ENCODE measurements at regions not wholly inside any gene's neighbourhood (a gene's known extent, or its start where the extent isn't known, plus 50 kb on each side); places are given as distances from the start of the nearest gene placed in this dataset.

DNA sequence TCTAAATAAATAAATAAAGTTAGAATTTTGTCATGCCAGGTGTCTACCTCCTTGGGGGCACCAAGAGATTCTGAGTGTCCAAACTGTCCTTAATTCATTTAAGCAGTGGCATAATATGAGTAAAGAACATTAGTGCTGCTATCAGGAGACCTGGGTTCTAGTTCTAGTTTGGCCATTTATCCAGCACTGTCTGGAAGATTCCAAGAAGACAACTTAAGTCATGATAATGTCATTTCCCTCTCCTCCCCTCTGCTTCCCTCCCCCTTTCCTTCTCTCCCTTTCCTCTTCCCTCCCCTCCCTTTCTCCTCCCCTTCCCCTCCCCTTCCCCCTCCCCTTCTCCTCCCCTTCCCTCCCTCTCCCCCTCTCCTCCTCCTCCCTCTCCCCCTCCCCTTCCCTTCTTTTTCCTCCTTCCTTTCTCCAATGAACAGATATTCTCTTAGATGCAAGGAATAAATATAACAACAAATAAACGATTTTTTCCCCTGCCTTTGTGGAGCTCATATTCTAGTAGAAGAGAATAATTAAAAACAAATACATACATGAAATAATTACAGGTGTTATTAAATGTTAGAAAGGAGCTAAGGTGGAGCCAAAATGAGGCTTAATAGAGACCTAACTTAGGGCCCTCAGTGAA, 90.8 kb downstream of the NMUR2 start:
- DNase-seq (no peak), ATAC-seq (no peak)
- intact Hi-C loops (cut with micrococcal nuclease) = no loop called here
- H3K36me3 Mint-ChIP-seq = no peaks in the 10 kb centered on the region
- Histone ChIP-seq H3K9me3 (ENCODE audit: control insufficient read depth, insufficient read depth, low read length) (no peaks in the 10 kb centered on the region), H3K4me1 (ENCODE audit: control insufficient read depth, insufficient read depth, low read length) (no peaks in the 10 kb centered on the region), H3K27me3 (ENCODE audit: control insufficient read depth, insufficient read depth, low read length) (no peaks in the 10 kb centered on the region), H3K4me3 (ENCODE audit: low read length) (no peak overlapping the region), H3K27ac (ENCODE audit: low read length) (no peak overlapping the region), H3K36me3 (ENCODE audit: control insufficient read depth, insufficient read depth, low read length) (no peaks in the 10 kb centered on the region)
- TF ChIP-seq, protein P1, sequence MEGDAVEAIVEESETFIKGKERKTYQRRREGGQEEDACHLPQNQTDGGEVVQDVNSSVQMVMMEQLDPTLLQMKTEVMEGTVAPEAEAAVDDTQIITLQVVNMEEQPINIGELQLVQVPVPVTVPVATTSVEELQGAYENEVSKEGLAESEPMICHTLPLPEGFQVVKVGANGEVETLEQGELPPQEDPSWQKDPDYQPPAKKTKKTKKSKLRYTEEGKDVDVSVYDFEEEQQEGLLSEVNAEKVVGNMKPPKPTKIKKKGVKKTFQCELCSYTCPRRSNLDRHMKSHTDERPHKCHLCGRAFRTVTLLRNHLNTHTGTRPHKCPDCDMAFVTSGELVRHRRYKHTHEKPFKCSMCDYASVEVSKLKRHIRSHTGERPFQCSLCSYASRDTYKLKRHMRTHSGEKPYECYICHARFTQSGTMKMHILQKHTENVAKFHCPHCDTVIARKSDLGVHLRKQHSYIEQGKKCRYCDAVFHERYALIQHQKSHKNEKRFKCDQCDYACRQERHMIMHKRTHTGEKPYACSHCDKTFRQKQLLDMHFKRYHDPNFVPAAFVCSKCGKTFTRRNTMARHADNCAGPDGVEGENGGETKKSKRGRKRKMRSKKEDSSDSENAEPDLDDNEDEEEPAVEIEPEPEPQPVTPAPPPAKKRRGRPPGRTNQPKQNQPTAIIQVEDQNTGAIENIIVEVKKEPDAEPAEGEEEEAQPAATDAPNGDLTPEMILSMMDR (IDR thresholded peaks at IDR 0.05) = no peak
- H3K4me1 Mint-ChIP-seq = no peaks in the 10 kb centered on the region
- H3K9me3 Mint-ChIP-seq = peaks cover 2 to 3% of the 10 kb centered on the region in 2 donors
- no CpG with 5 or more reads among the region's 1 CpG for WGBS (ENCODE audit: insufficient coverage)
- H3K27me3 Mint-ChIP-seq (ENCODE audit: low read depth in 2 of 2) = no peaks in the 10 kb centered on the region
- H3K4me3 Mint-ChIP-seq = no peak overlapping the region
- no peak overlapping the region for H3K27ac Mint-ChIP-seq

DNA sequence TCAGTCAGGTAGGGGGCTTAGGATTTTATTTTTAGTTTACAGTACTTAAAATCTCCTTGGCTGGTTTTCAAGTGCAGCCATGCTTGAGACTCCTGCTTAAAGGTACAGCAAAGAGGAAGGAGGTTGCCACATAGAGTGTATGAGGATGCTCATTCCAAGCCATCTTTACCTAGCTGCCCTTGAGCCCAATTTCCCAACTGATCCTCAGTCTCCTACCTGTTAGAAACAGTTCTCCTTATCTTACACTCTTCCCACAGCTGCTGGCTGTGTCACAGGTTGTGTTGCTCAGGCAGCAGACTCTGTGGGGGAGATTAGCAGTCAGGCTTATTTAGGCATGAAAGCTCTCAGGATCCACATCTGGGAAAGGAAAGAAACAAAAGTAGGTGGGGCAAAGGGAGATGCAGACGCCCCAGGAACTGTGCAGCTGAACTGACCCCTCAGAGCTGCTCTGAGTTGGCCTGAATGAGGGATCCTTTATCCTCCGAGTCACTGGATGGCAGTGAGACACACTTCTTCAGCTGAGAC, 95.1 kb downstream of the NMUR2 start:
- no peak overlapping the region for H3K4me3 ChIP-seq (ENCODE audit: low read length)
- no peak for DNase-seq
- H3K27me3 ChIP-seq (ENCODE audit: control insufficient read depth, insufficient read depth, low read length) = no peaks in the 10 kb centered on the region
- H3K36me3 ChIP-seq (ENCODE audit: control insufficient read depth, insufficient read depth, low read length) = no peaks in the 10 kb centered on the region
- H3K4me1 ChIP-seq (ENCODE audit: control insufficient read depth, insufficient read depth, low read length) = no peaks in the 10 kb centered on the region
- TF ChIP-seq, protein P1 (IDR thresholded peaks at IDR 0.05) = no peak
- ATAC-seq = no peak
- no peak overlapping the region for H3K4me3 Mint-ChIP-seq
- no peak overlapping the region for H3K27ac ChIP-seq (ENCODE audit: low read length)
- no peaks in the 10 kb centered on the region for H3K9me3 ChIP-seq (ENCODE audit: control insufficient read depth, insufficient read depth, low read length)
- WGBS (ENCODE audit: insufficient coverage) = 79% methylated on average over 2 of the region's 2 CpGs
- intact Hi-C loops (cut with micrococcal nuclease) = no loop called here
- H3K27ac Mint-ChIP-seq = no peak overlapping the region
- no peaks in the 10 kb centered on the region for H3K4me1 Mint-ChIP-seq
- H3K27me3 Mint-ChIP-seq (ENCODE audit: low read depth in 2 of 2) = no peaks in the 10 kb centered on the region
- peaks cover 2 to 3% of the 10 kb centered on the region in 2 donors for H3K9me3 Mint-ChIP-seq
- no peaks in the 10 kb centered on the region for H3K36me3 Mint-ChIP-seq

DNA sequence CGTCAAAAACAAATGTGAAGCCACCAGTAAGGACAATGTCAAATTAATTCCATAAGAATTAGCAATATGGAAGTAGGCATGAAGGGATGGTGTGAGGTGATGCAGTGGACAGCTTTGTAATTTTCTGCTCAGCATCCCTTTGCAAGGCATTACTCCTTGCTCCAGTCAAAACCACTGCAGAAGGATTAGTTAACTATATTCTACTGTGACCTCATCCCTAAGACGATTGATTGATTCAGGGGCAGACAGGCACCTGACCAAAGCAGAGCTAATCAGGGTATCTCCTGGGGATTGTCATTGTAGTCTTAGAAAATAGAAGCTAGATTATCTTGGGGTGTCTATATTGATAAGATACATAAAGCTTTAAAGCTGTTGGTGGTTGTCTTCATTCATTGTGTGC, 98.7 kb downstream of the NMUR2 start:
- H3K9me3 ChIP-seq (ENCODE audit: control insufficient read depth, insufficient read depth, low read length) = no peaks in the 10 kb centered on the region
- H3K27ac ChIP-seq (ENCODE audit: low read length) = no peak overlapping the region
- H3K4me3 ChIP-seq (ENCODE audit: low read length) = no peak overlapping the region
- TF ChIP-seq, protein P1 (IDR thresholded peaks at IDR 0.05) = no peak
- ATAC-seq (no peak), DNase-seq (no peak)
- no peak overlapping the region for H3K4me3 Mint-ChIP-seq
- H3K27ac Mint-ChIP-seq = no peak overlapping the region
- no peaks in the 10 kb centered on the region for H3K4me1 Mint-ChIP-seq
- H3K9me3 Mint-ChIP-seq = peaks cover 3 to 5% of the 10 kb centered on the region in 2 donors
- intact Hi-C loops (cut with micrococcal nuclease) = no loop called here
- no peaks in the 10 kb centered on the region for H3K36me3 ChIP-seq (ENCODE audit: control insufficient read depth, insufficient read depth, low read length)
- no peaks in the 10 kb centered on the region for H3K4me1 ChIP-seq (ENCODE audit: control insufficient read depth, insufficient read depth, low read length)
- H3K27me3 ChIP-seq (ENCODE audit: control insufficient read depth, insufficient read depth, low read length) = no peaks in the 10 kb centered on the region
- 100% methylated on average over 2 of the region's 2 CpGs for WGBS (ENCODE audit: insufficient coverage)
- no peaks in the 10 kb centered on the region for H3K36me3 Mint-ChIP-seq
- H3K27me3 Mint-ChIP-seq (ENCODE audit: low read depth in 2 of 2) = no peaks in the 10 kb centered on the region

DNA sequence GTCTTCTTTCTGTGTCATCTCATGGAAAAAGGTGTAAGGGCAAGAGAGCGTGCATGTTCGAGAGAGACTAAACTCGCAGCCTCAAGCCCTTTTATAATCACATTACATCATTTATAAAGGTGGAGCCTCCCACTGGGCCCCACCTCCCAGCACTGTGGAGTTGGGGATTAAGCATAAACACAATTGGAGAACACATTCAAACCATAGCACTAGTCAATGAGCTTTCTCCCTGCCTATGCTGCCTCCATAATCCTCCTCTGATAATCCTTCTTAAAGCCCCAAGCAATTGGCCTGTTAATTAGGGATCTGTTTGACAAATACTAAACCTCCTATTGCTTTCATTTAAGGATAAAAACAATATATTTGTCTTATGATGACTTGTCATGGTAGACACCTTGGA, 99.6 kb downstream of the NMUR2 start:
- Histone ChIP-seq H3K36me3 (ENCODE audit: control insufficient read depth, insufficient read depth, low read length) (no peaks in the 10 kb centered on the region), H3K27me3 (ENCODE audit: control insufficient read depth, insufficient read depth, low read length) (no peaks in the 10 kb centered on the region), H3K27ac (ENCODE audit: low read length) (no peak overlapping the region), H3K4me3 (ENCODE audit: low read length) (no peak overlapping the region), H3K4me1 (ENCODE audit: control insufficient read depth, insufficient read depth, low read length) (no peaks in the 10 kb centered on the region), H3K9me3 (ENCODE audit: control insufficient read depth, insufficient read depth, low read length) (no peaks in the 10 kb centered on the region)
- intact Hi-C loops (cut with micrococcal nuclease) = no loop called here
- 100% methylated on average over 3 of the region's 3 CpGs for WGBS (ENCODE audit: insufficient coverage)
- no peak for DNase-seq
- Mint-ChIP-seq H3K36me3 (no peaks in the 10 kb centered on the region), H3K27me3 (ENCODE audit: low read depth in 2 of 2) (no peaks in the 10 kb centered on the region), H3K4me3 (no peak overlapping the region), H3K4me1 (no peaks in the 10 kb centered on the region), H3K27ac (no peak overlapping the region), H3K9me3 (peaks cover 0 to 3% of the 10 kb centered on the region in 2 donors)
- TF ChIP-seq, protein P1 (IDR thresholded peaks at IDR 0.05) = no peak
- ATAC-seq = no peak

Data from natural killer cell (primary cell).